NCI-H345 treated with DMSO at 0.1 percent for 48 hours (cell line): ENCODE measurements at regions not wholly inside any gene's neighbourhood (a gene's known extent, or its start where the extent isn't known, plus 50 kb on each side); places are given as distances from the start of the nearest gene placed in this dataset.

Experiments
- DNase-seq: peaks from one replicate; lab custom pipeline; 2025; ENCODE audit not compliant: unreplicated experiment; lab: John Stamatoyannopoulos, UW

- no peak for DNase-seq
Observed at GRCh38 chr5:58040044-58040443, 419.8 kb downstream of the PLK2 start.

GRCh38 chr5:58037899-58038298 lies 422.0 kb downstream of the PLK2 start:
- no peak for DNase-seq

GRCh38 chr5:58025809-58026208 lies 434.1 kb downstream of the PLK2 start:
- DNase-seq: no peak

- no peak for DNase-seq
Observed at GRCh38 chr5:58024151-58024550, 435.7 kb downstream of the PLK2 start.

GRCh38 chr5:58022055-58022454 lies 437.8 kb downstream of the PLK2 start:
- DNase-seq: no peak

- no peak for DNase-seq
Observed at GRCh38 chr5:58021466-58021865, 438.4 kb downstream of the PLK2 start.

- no peak for DNase-seq
Observed at GRCh38 chr5:58019614-58020013, 440.3 kb downstream of the PLK2 start.

- DNase-seq: no peak
Observed at GRCh38 chr5:58018016-58018415, 441.9 kb downstream of the PLK2 start.

- no peak for DNase-seq
Observed at GRCh38 chr5:58016877-58017276, 443.0 kb downstream of the PLK2 start.

GRCh38 chr5:58016358-58016757 lies 443.5 kb downstream of the PLK2 start:
- DNase-seq: no peak

GRCh38 chr5:58015175-58015574 lies 444.7 kb downstream of the PLK2 start:
- no peak for DNase-seq

GRCh38 chr5:58013542-58014258 lies 446.2 kb downstream of the PLK2 start:
- no peak for DNase-seq

- DNase-seq: no peak
Observed at GRCh38 chr5:58012801-58013315, 447.0 kb downstream of the PLK2 start.

GRCh38 chr5:58012102-58012501 lies 447.8 kb downstream of the PLK2 start:
- no peak for DNase-seq

GRCh38 chr5:58011301-58011700 lies 448.6 kb downstream of the PLK2 start:
- no peak for DNase-seq

GRCh38 chr5:58009754-58010153 lies 450.1 kb downstream of the PLK2 start:
- DNase-seq: no peak

GRCh38 chr5:58002323-58002722 lies 457.6 kb downstream of the PLK2 start:
- no peak for DNase-seq

- no peak for DNase-seq
Observed at GRCh38 chr5:57993866-57994265, 466.0 kb downstream of the PLK2 start.

GRCh38 chr5:57989378-57989777 lies 470.5 kb downstream of the PLK2 start:
- no peak for DNase-seq

GRCh38 chr5:57988813-57989212 lies 471.1 kb downstream of the PLK2 start:
- DNase-seq: no peak

GRCh38 chr5:57987552-57987951 lies 472.3 kb downstream of the PLK2 start:
- DNase-seq: no peak

- no peak for DNase-seq
Observed at GRCh38 chr5:57986761-57987341, 473.0 kb downstream of the PLK2 start.

- DNase-seq: no peak
Observed at GRCh38 chr5:57983426-57983825, 476.5 kb downstream of the PLK2 start.
